Tibial nerve (tissue), 4 donors: ENCODE measurements at regions not wholly inside any gene's neighbourhood (a gene's known extent, or its start where the extent isn't known, plus 50 kb on each side); places are given as distances from the start of the nearest gene placed in this dataset.

Experiments used
- DNase-seq, 2 donors: peaks; one replicate each; pipeline ENCODE4 v3.0.0-alpha.2; 2019; ENCODE audit warnings: low spot score in 2 of 2
- H3K27ac ChIP-seq, 4 donors: fragments of 200-600 bp; sonication (generic) in 3 of 4; one replicate each; pipeline ENCODE4 v1.5.1; 2017 to 2019; ENCODE audit warnings: mild to moderate bottlenecking in 1 of 4
- H3K27me3 ChIP-seq, 2 donors: fragments of 200-600 bp; sonication (generic) in 1 of 2; one replicate each; pipeline versions ENCODE4 v1.5.1 to v1.6.0; 2017 to 2019
- H3K36me3 ChIP-seq, 3 donors: fragments of 200-600 bp; sonication (generic); one replicate each; pipeline ENCODE4 v1.5.1; 2018 to 2019
- H3K4me1 ChIP-seq, 4 donors: fragments of 200-600 bp; sonication (generic) in 3 of 4; one replicate each; pipeline ENCODE4 v1.5.1; 2017 to 2019
- H3K4me3 ChIP-seq, 4 donors: fragments of 200-600 bp; sonication (generic) in 3 of 4; one replicate each; pipeline ENCODE4 v1.5.1; 2017 to 2019; ENCODE audit warnings: mild to moderate bottlenecking in 1 of 4, moderate library complexity in 1 of 4
- H3K9me3 ChIP-seq, 4 donors: fragments of 200-600 bp; sonication (generic) in 3 of 4; one replicate each; pipeline ENCODE4 v1.5.1; 2017 to 2019
- CTCF ChIP-seq, 5 experiments: fragments of 200-600 bp in 3 of 5; fragments of 450-650 bp in 2 of 5; sonication (generic) in 3 of 5; IDR thresholded peaks; one replicate each; pipeline ENCODE4 v1.5.1; 2016 to 2019; ENCODE audit warnings: antibody characterized with exemption in 5 of 5, mild to moderate bottlenecking in 3 of 5, moderate library complexity in 2 of 5
- EP300 ChIP-seq, 2 donors: sonication (generic); formaldehyde crosslinking; IDR thresholded peaks; one replicate each; pipeline ENCODE4 v1.6.1; 2017; ENCODE audit warnings: antibody characterized with exemption in 2 of 2, mild to moderate bottlenecking in 1 of 2
- POLR2A ChIP-seq, 2 donors: fragments of 450-650 bp; IDR thresholded peaks; one replicate each; pipeline ENCODE4 v1.6.1; 2017; ENCODE audit warnings: antibody characterized with exemption in 2 of 2, mild to moderate bottlenecking in 2 of 2, moderate library complexity in 2 of 2
- WGBS, 2 donors: methylation state at CpG; one replicate each; pipeline ENCODE4 v1.1.5; 2018; 5-methylcytosine and 5-hydroxymethylcytosine counted together

- 88 to 93% methylated on average over 5 of the region's 5 CpGs for WGBS, 2 donors
- no peak for TF ChIP-seq POLR2A (IDR thresholded peaks at IDR 0.05)
- TF ChIP-seq EP300 (IDR thresholded peaks at IDR 0.05) = no peak
- no peak for TF ChIP-seq CTCF (IDR thresholded peaks at IDR 0.05)
These were observed 2339.2 kb downstream of the MAT2B start for GRCh38 chr5:165844571-165844970.

GRCh38 chr5:165858118-165858517 is 2352.7 kb downstream of the MAT2B start:
- TF ChIP-seq EP300 (IDR thresholded peaks at IDR 0.05) = no peak
- no peak for TF ChIP-seq POLR2A (IDR thresholded peaks at IDR 0.05)
- TF ChIP-seq CTCF (IDR thresholded peaks at IDR 0.05) = no peak
- H3K4me3 ChIP-seq = no peak overlapping the region
- WGBS, 2 donors = 67 to 88% methylated on average over 1 of the region's 1 CpG
- no peak overlapping the region for H3K27ac ChIP-seq
- H3K36me3 ChIP-seq = no peaks in the 10 kb centered on the region
- no peaks in the 10 kb centered on the region for H3K9me3 ChIP-seq
- H3K27me3 ChIP-seq = no peaks in the 10 kb centered on the region
- DNase-seq = no peak
- no peaks in the 10 kb centered on the region for H3K4me1 ChIP-seq

More at GRCh38 chr5:165844571-165844970, 2339.2 kb downstream of the MAT2B start:
- H3K9me3 ChIP-seq = no peaks in the 10 kb centered on the region
- H3K4me1 ChIP-seq = no peaks in the 10 kb centered on the region
- DNase-seq = no peak
- no peaks in the 10 kb centered on the region for H3K36me3 ChIP-seq
- H3K27ac ChIP-seq = no peak overlapping the region
- no peaks in the 10 kb centered on the region for H3K27me3 ChIP-seq
- no peak overlapping the region for H3K4me3 ChIP-seq

- Histone ChIP-seq H3K27ac (no peak overlapping the region), H3K4me1 (no peaks in the 10 kb centered on the region), H3K27me3 (no peaks in the 10 kb centered on the region), H3K4me3 (no peak overlapping the region), H3K9me3 (no peaks in the 10 kb centered on the region), H3K36me3 (no peaks in the 10 kb centered on the region)
- TF ChIP-seq CTCF (IDR thresholded peaks at IDR 0.05) = no peak
- TF ChIP-seq EP300 (IDR thresholded peaks at IDR 0.05) = no peak
- no peak for TF ChIP-seq POLR2A (IDR thresholded peaks at IDR 0.05)
- no peak for DNase-seq
- WGBS, 2 donors = 83 to 90% methylated on average over 2 of the region's 2 CpGs
These were observed 2353.8 kb downstream of the MAT2B start for GRCh38 chr5:165859251-165859650.

- Histone ChIP-seq H3K27ac (no peak overlapping the region), H3K4me1 (no peaks in the 10 kb centered on the region), H3K36me3 (no peaks in the 10 kb centered on the region), H3K4me3 (no peak overlapping the region), H3K9me3 (no peaks in the 10 kb centered on the region), H3K27me3 (no peaks in the 10 kb centered on the region)
- TF ChIP-seq EP300 (IDR thresholded peaks at IDR 0.05) (no peak), CTCF (IDR thresholded peaks at IDR 0.05) (no peak), POLR2A (IDR thresholded peaks at IDR 0.05) (no peak)
- DNase-seq = no peak
- 73 to 88% methylated on average over 3 to 4 of the region's 4 CpGs for WGBS, 2 donors
These were observed 2357.8 kb downstream of the MAT2B start for GRCh38 chr5:165863239-165863638.

- 49 to 53% methylated on average over 2 of the region's 2 CpGs for WGBS, 2 donors
- no peak for DNase-seq
- Histone ChIP-seq H3K9me3 (no peaks in the 10 kb centered on the region), H3K36me3 (no peaks in the 10 kb centered on the region), H3K4me1 (no peaks in the 10 kb centered on the region), H3K4me3 (no peak overlapping the region), H3K27me3 (no peaks in the 10 kb centered on the region), H3K27ac (no peak overlapping the region)
- no peak for TF ChIP-seq EP300 (IDR thresholded peaks at IDR 0.05)
- no peak for TF ChIP-seq POLR2A (IDR thresholded peaks at IDR 0.05)
These were observed 2365.9 kb downstream of the MAT2B start for GRCh38 chr5:165871291-165871690.

GRCh38 chr5:165874851-165875250 is 2369.4 kb downstream of the MAT2B start:
- Histone ChIP-seq H3K4me1 (no peaks in the 10 kb centered on the region), H3K27me3 (no peaks in the 10 kb centered on the region), H3K27ac (no peak overlapping the region), H3K4me3 (no peak overlapping the region), H3K36me3 (no peaks in the 10 kb centered on the region), H3K9me3 (no peaks in the 10 kb centered on the region)
- DNase-seq = no peak
- 92% methylated on average over 2 of the region's 2 CpGs for WGBS, 2 donors
- TF ChIP-seq EP300 (IDR thresholded peaks at IDR 0.05) = no peak
- TF ChIP-seq CTCF (IDR thresholded peaks at IDR 0.05) = no peak
- no peak for TF ChIP-seq POLR2A (IDR thresholded peaks at IDR 0.05)
